Kidney (tissue), 13 donors: ENCODE measurements at regions not wholly inside any gene's neighbourhood (a gene's known extent, or its start where the extent isn't known, plus 50 kb on each side); places are given as distances from the start of the nearest gene placed in this dataset.

Source experiments
- DNase-seq, 5 donors: peaks; one replicate each; pipeline ENCODE4 v3.0.0-alpha.2; 2013 to 2020
- FAIRE-seq: peaks from 2 replicates; lab custom pipeline; 2012; peaks lifted over from hg19 to GRCh38; lab: Jason Lieb, UNC
- H3K27ac ChIP-seq, 2 donors: one replicate each; pipeline ENCODE4 v1.7.0; 2013; ENCODE audit warnings: low read depth in 2 of 2, low read length in 2 of 2, inconsistent platforms in 1 of 2
- H3K27me3 ChIP-seq: one replicate; pipeline ENCODE4 v1.7.1; 2013; ENCODE audit warnings: low read length, inconsistent platforms; ENCODE audit not compliant: control insufficient read depth, insufficient read depth
- H3K36me3 ChIP-seq, 3 donors: one replicate each; pipeline versions ENCODE4 v1.7.0 to v1.7.1; 2013; ENCODE audit warnings: low read length in 3 of 3, control low read depth in 1 of 3, inconsistent platforms in 1 of 3; ENCODE audit not compliant: insufficient read depth in 3 of 3, control insufficient read depth in 2 of 3
- H3K4me1 ChIP-seq, 3 donors: one replicate each; pipeline versions ENCODE4 v1.7.0 to v1.7.1; 2013; ENCODE audit warnings: low read length in 3 of 3, inconsistent platforms in 1 of 3, low read depth in 1 of 3; ENCODE audit not compliant: control insufficient read depth in 2 of 3, insufficient read depth in 2 of 3
- H3K4me3 ChIP-seq, 3 donors: one replicate each; pipeline versions ENCODE4 v1.7.0 to v1.8.1; 2013; ENCODE audit warnings: low read length in 3 of 3, control low read depth in 1 of 3, inconsistent platforms in 1 of 3
- H3K9ac ChIP-seq, 3 donors: one replicate each; pipeline versions ENCODE4 v1.7.0 to v1.7.1; 2013; ENCODE audit warnings: low read length in 3 of 3, control low read depth in 1 of 3, inconsistent platforms in 1 of 3
- H3K9me3 ChIP-seq, 3 donors: one replicate each; pipeline versions ENCODE4 v1.7.0 to v1.7.1; 2013; ENCODE audit warnings: low read length in 3 of 3, control low read depth in 1 of 3, inconsistent platforms in 1 of 3; ENCODE audit not compliant: control insufficient read depth in 2 of 3, insufficient read depth in 1 of 3
- CTCF ChIP-seq: IDR thresholded peaks from 3 replicates; pipeline ENCODE4 v1.5.1; 2012; ENCODE audit warnings: mild to moderate bottlenecking, moderate library complexity, borderline replicate concordance; ENCODE audit not compliant: insufficient read depth; ENCODE audit errors: extremely low read depth
- intact Hi-C: fragments of 100-400 bp; cut with DNase I; formaldehyde crosslinking; loops from one replicate; pipeline ENCODE4 v1.11.1; 2022
- donor health status: control.
- donor health status: control.
- donor health status: control.
- donor health status: control.
- donor health status: control.
- donor health status: DM: yes; HTN: yes; CAD: no.
- donor health status: Normal renal cell carcinoma (clear cell type).

- FAIRE-seq (no peak), DNase-seq (peak in 1 of 5 donors; percentile 75)
- no peak for TF ChIP-seq CTCF
- Histone ChIP-seq H3K27me3 (no peaks in the 10 kb centered on the region), H3K9me3 (peaks cover 0 to 4% (median 0%) of the 10 kb centered on the region in 3 donors), H3K9ac (peak overlapping the region in 1 of 3 donors; percentile 32), H3K4me1 (peaks cover 0 to 5% (median 0%) of the 10 kb centered on the region in 3 donors), H3K36me3 (peaks cover 0 to 5% (median 4%) of the 10 kb centered on the region in 3 donors), H3K27ac (no peak overlapping the region), H3K4me3 (peak overlapping the region in 1 of 3 donors; percentile 2)
- intact Hi-C loops: no loop called here
These were observed 105.2 kb downstream of the ZNF608 start for GRCh38 chr5:124641154-124641792.

GRCh38 chr5:124639095-124639665 lies 107.3 kb downstream of the ZNF608 start:
- Histone ChIP-seq H3K4me1 (peaks cover 4 to 5% (median 5%) of the 10 kb centered on the region in 3 donors), H3K36me3 (peaks cover 0 to 5% (median 4%) of the 10 kb centered on the region in 3 donors), H3K9ac (no peak overlapping the region), H3K4me3 (no peak overlapping the region), H3K27me3 (no peaks in the 10 kb centered on the region), H3K27ac (no peak overlapping the region), H3K9me3 (peaks cover 0 to 4% (median 0%) of the 10 kb centered on the region in 3 donors)
- FAIRE-seq (no peak), DNase-seq (no peak)
- no peak for TF ChIP-seq CTCF
- intact Hi-C loops: no loop called here

GRCh38 chr5:124637011-124637410 lies 109.4 kb downstream of the ZNF608 start:
- intact Hi-C loops: no loop called here
- peaks cover 0 to 4% (median 0%) of the 10 kb centered on the region in 3 donors for H3K9me3 ChIP-seq
- DNase-seq (no peak), FAIRE-seq (no peak)
- H3K4me3 ChIP-seq: no peak overlapping the region
- H3K27me3 ChIP-seq: no peaks in the 10 kb centered on the region
- peaks cover 4 to 8% (median 8%) of the 10 kb centered on the region in 3 donors for H3K4me1 ChIP-seq
- H3K9ac ChIP-seq: no peak overlapping the region
- H3K27ac ChIP-seq: no peak overlapping the region
- no peak for TF ChIP-seq CTCF
- H3K36me3 ChIP-seq: peaks cover 0 to 5% (median 4%) of the 10 kb centered on the region in 3 donors
